Ramos (cell line): ENCODE measurements at regions not wholly inside any gene's neighbourhood (a gene's known extent, or its start where the extent isn't known, plus 50 kb on each side); places are given as distances from the start of the nearest gene placed in this dataset.
"Not testable (repeated sequence)": the region's sequence is repeated elsewhere in the genome, so short reads cannot be mapped to it uniquely, and the experiment has no call there.

Experiments used
- in situ Hi-C: fragments of 300-500 bp; cut with MboI; formaldehyde crosslinking; loops from one replicate; pipeline ENCODE4 v1.14.3; 2022; ENCODE audit warnings: low sequenced_read_pairs; ENCODE audit not compliant: unreplicated experiment

DNA sequence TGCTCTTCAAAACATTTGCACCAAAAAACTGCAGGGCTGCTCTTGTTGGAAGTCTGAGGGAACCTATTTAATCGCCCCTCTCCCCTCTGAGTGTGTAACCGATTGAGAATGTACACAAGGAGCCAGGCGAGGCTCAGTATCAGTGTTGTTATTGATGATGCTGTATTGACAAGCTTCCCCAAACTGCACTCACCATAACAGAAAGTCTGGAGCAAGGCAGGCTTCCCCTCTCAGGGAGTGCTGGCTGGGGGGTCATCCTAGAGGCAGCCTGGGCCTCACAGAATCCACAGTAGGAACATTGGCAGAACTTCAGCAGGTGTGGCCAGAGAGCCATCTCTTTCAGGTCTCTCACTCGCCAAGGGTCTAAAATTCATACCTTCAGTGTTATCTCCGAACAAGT, 58.1 kb upstream of the TUNAR start:
- in situ Hi-C loops: no loop called here

DNA sequence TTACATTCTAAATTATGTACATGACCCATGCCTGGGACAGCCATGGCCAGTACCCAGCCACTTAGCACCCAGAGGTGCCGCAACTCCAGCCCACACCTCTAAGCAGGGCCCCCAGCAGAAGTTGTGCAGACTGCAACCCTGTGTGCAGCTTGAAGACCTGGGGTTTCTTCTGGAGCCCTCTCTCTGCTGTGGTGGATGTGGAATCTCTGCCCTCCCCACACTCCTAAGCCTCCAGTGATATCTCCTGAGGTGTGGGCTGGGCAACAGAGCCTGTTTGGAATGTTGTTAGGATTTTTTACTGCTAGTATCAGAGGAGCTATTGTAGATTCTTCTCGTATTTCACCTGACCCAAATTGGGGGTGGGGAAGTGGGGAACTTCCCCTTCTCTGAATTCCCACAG, 59.4 kb upstream of the TUNAR start:
- in situ Hi-C loops: no loop called here

DNA sequence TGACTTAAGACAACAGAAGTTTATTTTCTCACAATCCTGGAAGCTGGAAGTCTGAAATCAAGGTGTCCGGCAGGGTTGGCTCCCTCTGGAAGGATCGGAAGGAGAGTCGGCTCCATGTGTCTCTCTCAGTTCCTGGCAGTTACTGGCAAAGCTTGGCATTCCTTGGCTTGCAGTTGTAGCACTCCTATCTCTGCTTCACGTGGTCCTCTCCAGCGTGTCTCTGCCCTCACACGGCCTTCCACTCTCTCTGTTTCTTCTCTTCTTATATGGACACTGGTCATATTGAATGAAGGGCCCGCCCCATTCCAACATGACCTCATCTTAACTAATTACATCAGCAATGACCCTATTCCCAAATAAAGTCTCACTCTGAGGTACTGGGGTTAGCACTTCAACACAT, 60.1 kb upstream of the TUNAR start:
- in situ Hi-C loops: no loop called here

DNA sequence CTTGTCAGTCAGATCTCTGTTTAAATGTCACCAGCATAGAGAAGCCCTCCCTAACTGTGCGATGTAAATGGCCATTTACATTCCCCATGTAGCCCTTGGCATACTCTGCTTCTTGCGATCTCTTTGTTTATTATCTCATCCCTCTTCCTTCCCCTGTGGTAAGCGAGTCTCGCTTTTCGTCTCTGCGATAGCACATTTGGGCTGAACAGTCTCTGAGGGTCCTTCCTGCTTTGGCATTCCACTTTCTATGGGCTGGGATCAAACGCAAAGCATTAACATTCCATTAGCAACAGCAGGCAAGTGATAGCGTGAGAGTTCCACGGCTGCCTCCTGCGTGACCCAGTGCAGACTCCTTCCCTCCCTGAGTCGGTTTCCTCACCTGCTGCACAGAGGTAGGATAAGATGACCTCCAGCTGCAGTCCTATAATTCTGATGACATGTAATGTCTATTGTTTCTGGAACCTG, 61.4 kb upstream of the TUNAR start:
- in situ Hi-C loops: no loop called here

DNA sequence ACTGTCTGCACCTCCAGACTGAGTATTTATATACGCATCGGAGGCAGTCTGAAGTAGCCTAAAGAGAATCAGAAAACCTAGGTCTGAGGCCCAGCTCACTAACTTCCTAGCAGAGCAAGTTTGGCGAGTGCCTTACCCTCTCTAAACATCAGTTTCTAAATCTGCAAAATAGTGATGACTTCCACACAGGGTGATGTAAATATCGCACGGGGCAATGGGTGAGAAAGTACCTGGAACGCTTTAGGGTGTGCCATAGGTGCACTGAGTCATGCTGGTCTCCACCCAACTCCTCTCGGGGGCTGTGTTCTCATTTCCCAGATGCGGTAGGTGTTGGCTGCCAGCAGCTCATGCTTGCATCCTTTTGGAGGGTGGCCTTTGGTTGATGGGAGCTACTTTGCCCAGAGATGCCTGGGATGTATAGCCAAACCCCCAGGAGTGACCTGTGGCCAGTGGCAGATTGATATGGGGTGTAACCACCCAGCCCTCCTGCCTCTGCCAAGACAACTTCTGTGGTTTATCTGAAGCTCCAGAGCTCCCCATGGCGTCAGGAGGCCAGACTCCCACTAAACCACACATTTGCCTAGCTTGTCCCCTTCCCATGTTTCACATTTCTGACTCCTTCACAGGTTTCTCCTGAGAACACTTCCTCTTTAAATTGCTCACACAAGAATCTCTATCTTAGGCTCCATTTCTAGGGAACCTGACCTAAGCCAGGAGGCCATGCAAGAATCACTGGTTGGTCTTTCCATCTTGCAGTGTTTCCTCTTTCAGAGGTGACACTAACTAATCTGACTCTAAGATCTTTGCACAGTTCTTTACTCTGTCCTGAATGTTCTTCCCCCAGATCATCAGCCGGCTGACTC, 62.0 kb upstream of the TUNAR start:
- in situ Hi-C loops: no loop called here

DNA sequence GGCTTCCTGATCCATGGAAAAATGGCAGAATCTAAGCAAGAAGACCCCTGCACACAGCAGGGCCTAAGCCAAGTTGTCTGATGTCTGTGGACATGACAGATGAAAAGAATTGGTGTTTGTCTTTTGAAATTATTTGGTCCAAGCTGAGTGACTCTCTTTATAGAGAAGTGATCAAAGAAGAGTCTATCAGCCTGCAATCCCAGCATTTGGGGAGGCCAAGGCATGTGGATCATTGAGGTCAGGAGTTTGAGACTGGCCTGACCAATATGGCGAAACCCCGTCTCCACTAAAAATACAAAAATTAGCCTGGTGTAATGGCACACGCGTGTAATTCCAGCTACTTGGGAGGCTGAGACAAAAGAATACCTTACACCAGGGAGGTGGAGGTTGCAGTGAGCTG, 64.8 kb upstream of the TUNAR start:
- in situ Hi-C loops: no loop called here

DNA sequence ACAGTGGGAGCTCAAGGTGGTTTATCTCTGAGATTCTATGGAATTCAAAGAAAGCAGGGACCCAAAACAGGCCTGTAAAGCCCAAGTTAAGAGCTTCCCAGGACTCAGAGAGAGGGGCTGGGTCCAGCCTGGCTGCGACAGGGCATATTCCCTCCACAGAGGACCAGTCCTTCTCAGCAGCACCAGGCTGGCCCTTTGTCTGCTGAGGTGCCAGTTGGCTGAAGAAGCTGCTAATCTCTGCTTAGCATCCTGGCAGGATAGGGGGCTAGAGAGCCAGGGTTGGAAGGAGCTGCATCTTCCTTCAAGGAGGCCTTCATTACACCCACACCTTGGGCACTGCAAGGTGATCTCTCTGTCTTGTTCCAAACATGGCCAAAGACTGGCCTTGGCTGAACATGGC, 68.3 kb upstream of the TUNAR start:
- in situ Hi-C loops: no loop called here

DNA sequence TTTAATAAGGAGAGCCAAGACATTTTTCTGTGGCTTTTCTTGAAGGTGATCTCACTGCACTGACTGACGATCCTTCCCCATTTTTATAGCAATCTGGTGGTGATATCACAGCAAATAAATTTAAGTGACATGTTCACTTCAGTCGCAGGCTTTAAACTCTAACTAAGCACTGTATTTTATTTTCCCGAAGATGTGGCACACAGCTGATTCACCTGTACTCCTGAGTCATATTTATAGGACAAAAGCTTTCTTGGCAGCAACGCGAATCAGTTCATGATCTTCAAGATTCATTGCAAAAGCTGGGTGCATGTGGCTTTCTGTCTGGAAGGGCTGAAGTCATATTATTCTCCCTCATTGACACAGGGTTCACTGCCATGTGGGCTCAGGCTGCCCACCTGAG, 79.8 kb upstream of the TUNAR start:
- in situ Hi-C loops: no loop called here

DNA sequence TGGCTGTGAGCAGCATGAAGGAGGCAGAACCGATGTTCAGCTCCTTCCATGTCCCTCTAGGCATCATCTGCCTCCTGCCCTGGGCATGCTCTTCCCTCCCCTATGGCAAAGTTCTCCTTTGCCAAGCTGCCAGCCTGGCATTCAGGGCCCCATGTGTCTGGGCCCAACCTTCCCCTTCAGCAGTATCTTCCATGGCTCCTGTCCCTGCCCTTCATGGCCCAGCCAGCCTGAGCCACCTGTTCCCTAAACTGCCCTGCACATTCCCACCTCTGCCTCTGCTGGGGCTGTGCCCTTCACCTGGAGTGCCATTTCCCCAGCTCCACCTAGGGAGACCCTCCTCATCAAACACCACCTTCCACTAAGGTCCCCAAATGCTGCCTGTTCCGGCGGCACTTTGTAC, 74.0 kb upstream of the TCL1A start:
- in situ Hi-C loops: no loop called here

DNA sequence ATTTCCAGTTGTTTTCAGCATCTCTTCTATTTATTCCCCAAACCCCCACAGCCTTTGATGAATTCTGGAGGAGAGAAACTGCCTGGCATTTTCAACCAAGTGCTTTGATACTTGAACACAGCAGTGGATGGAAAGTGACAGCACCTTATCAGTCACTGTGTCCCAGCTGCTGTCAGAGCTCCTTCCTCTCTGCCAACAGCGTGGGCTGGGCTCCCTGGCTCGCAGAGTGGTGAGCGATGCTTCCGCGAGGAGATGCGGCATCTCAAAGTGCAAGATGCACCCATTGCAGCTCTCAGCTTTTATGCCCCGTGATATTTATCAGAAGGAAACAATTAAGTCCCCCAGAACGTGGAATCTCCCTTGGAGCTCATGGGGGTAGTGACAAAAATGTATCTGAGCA, 72.6 kb upstream of the TCL1A start:
- in situ Hi-C loops: no loop called here

DNA sequence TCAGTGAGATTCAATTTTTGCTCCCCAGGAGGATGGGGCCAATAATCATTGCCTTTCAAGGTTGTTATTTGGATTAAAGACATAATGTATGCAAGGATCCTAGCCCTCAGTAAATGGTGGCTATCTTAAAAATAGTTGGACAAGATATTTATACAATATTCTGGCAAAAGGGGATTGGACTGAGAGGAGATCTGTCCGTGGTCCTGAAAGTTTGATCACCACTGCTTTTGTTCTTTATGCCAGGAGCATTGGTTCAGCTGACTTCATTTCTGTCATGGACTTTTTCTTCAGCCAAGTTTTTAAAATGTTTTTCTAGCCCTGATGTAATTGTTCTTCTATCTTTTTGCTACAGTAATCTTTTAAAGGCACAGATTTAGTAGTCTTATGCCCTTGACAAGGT, 70.2 kb upstream of the TCL1A start:
- in situ Hi-C loops: no loop called here

DNA sequence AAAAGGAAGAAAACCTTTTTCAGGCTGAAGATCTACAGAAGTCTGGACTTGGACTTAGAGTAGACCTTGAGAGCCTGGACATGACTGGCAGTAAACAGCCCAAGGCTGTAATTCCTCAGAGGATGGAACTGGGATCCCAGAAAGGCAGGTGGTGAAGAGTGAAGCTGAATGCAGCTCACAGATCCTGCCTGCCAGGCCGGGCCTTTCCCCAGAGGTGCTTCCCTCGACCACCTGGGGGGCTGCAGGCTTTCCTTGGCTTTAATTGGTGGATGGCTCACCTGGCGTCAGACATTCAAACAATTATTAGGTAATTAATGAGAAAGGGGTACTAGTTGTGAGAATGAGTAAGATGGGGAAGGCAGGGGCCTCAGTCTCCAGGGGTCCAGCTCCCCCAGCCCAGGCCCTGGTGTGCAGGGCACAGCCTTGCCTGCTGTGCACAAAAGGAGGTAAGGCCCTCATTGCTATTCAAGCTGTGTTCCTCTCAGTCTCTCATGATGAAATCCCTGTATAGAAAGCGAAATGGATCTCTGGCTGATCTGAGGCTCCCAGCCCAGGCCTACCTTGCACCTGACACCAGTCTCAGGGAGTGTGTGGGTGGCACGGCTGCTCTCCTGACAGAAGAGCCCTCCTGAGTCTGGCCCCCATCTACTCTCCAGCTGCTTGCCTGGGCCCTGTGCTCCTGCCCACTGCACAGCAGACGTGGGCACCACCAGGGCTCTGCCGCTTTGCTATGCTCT, 63.0 kb upstream of the TCL1A start:
- in situ Hi-C loops: no loop called here

DNA sequence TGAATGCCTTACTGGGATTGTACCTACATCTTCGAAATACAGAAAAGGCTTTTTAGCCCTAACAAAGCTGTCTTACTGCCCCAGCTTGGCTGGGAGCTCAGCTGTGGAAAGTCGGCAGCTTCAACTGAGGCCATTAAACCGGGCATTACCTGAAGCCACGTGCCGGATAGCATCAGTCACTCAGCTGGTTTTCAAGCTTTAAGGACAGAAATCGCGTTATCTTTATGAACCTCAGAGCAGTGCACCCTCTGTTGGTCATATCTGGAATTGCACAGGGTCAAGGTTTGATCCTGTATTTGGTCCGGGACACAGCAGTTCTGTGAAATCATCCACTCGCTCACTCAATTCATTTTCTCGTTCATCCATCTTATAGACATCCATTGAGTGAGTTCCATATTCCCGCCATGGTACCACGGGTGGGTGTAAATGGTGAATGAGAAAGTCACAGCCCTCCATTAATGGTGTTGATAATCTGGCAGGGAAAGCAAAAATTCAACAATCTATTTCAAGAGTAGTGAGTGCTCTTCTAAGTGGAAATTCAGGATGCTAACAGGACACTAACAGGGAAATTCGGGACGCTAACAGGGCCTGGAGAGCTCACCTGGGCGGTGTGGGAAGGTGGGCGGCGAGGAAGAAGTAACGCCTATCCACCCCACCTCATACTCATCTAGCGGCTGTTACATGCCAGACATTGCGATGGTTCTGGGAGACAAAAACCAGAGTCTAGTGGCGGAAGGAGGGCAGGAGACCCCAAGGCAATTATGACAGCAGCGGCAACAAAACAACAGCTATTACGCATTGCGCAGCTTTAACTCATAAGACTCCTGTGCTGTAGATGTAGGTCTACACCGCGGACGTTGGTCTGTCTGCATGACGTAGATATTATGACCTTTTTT, 60.6 kb upstream of the TCL1A start:
- in situ Hi-C loops: loop anchor here (5.0 kb wide), 2 partner anchors 82 to 162 kb away; no protein-coding TSS in a partner anchor

DNA sequence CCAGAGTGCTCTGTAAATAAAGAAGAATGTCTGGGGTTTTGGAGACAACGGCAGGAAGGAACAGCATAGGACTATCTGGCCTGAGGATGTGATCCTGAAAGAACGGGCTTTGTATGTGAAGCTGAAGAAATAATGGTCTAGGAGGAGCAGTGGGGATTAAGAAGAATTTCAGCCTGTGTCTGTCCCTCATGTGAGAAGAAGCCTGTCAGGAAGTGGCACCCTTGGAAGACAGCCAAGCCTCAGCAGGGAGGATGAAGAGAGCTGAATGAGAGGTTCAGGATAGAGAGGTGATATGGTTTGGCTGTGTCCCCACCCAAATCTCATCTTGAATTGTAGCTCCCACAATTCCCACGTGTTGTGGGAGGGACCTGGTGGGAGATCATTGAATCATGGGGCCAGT, 56.9 kb upstream of the TCL1A start:
- in situ Hi-C loops: loop anchor here (5.0 kb wide), 2 partner anchors 78 to 158 kb away; no protein-coding TSS in a partner anchor

DNA sequence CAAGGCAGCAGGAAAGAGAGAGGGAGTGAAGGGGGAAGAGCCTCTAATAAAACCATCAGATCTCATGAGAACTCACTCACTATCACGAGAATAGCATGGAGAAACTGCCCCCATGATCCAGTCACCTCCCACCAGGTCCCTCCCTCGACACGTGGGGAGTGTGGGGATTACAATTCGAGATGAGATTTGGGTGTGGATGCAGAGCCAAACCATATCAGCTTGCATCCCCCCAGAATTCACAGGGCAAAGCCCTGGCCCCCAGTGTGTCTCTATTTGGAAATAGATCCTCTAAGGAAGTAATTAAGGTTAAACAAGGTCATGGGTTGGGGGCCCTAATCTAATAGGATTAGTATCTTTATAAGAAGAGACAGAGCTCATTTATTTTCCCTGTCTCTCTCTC, 56.1 kb upstream of the TCL1A start:
- in situ Hi-C loops: loop anchor here (5.0 kb wide), 2 partner anchors 78 to 158 kb away; no protein-coding TSS in a partner anchor

DNA sequence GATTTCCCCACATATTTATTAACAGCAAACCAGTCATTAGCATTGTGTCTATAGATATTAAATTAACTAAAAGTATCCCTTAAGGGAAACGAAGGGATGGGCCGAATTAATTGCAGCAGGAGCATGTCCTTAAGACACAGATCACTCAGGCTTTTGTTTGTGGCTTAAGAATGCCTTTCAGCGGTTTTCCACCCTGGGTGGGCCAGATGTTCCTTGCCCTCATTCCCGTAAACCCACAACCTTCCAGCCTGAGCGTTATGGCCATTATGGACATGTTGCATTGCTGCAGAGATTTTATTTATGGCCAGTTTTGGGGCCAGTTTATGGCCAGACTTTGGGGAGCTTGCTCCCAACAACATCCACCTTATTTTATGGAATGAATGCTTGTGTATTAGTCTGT, 55.5 kb upstream of the TCL1A start:
- in situ Hi-C loops: not testable (repeated sequence)

DNA sequence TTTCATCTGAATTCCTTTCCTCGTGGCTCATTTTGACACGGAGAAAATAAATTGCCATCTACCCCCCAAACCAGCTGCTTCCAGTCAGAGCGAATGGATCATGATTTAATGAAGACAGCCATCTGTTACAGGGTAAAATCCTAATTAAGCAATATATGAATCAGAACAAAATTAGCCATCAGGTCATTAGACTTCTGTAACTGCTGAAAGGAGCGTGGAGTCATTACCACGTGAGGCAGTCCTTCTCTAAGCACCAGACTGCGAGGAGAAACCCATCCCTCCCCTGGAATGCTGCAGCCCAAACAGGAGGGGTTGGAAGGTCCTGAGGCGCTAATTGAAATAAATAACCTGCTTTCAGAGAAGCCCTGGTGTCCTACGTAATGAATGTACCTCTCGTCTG, 51.1 kb upstream of the TCL1A start:
- in situ Hi-C loops: no loop called here

DNA sequence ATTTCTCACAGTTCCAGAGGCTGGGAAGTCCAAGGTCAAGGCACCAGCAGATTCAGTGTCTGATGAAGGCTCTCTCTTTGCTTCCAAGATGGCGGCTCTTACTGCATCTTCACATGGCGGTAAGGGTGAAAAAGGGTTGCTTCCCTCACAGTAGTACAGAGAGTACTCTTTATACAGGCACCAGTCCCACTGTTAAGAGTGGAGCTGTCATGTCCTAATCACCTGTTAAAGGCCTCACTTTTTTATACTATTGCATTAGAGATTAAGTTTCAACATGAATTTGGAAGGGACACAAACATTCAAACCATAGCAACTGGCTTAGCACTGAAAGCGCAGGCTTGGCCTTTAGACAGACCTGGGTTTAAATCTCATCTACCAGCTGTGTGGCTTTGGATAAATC, 50.0 kb upstream of the TCL1A start:
- in situ Hi-C loops: no loop called here
